Tibial artery (tissue), 4 donors: ENCODE measurements at regions not wholly inside any gene's neighbourhood (a gene's known extent, or its start where the extent isn't known, plus 50 kb on each side); places are given as distances from the start of the nearest gene placed in this dataset.

Experiments
- DNase-seq, 2 donors: peaks; one replicate each; pipeline ENCODE4 v3.0.0-alpha.2; 2019
- H3K27ac ChIP-seq, 2 donors: fragments of 200-600 bp; sonication (generic) in 1 of 2; 1 replicate in 1 of 2; 2 replicates in 1 of 2; pipeline ENCODE4 v1.5.1; 2018 to 2019; ENCODE audit warnings: mild to moderate bottlenecking in 1 of 2
- H3K27me3 ChIP-seq, 2 donors: fragments of 200-600 bp; sonication (generic) in 1 of 2; one replicate each; pipeline versions ENCODE4 v1.5.1 to v1.6.0; 2016 to 2019
- H3K36me3 ChIP-seq, 3 donors: fragments of 200-600 bp; sonication (generic) in 2 of 3; one replicate each; pipeline ENCODE4 v1.5.1; 2016 to 2019; ENCODE audit warnings: mild to moderate bottlenecking in 2 of 3
- H3K4me1 ChIP-seq, 4 donors: fragments of 200-600 bp; sonication (generic) in 2 of 4; 1 replicate in 3 of 4; 2 replicates in 1 of 4; pipeline ENCODE4 v1.5.1; 2016 to 2019
- H3K4me3 ChIP-seq, 2 donors: fragments of 200-600 bp; sonication (generic) in 1 of 2; 1 replicate in 1 of 2; 2 replicates in 1 of 2; pipeline ENCODE4 v1.5.1; 2018 to 2019; ENCODE audit warnings: mild to moderate bottlenecking in 2 of 2
- H3K9me3 ChIP-seq, 3 donors: fragments of 200-600 bp; sonication (generic) in 1 of 3; one replicate each; pipeline ENCODE4 v1.5.1; 2016 to 2019
- CTCF ChIP-seq, 2 experiments: fragments of 200-600 bp in 1 of 2; fragments of 450-650 bp in 1 of 2; IDR thresholded peaks; one replicate each; pipeline ENCODE4 v1.5.1; 2017 to 2019; ENCODE audit warnings: antibody characterized with exemption in 2 of 2, mild to moderate bottlenecking in 1 of 2, moderate library complexity in 1 of 2
- intact Hi-C: fragments of 100-400 bp; cut with DNase I; formaldehyde crosslinking; loops from one replicate; pipeline ENCODE4 v1.15.0; 2023; ENCODE audit warnings: low total_unique reads

- no peaks in the 10 kb centered on the region for H3K4me1 ChIP-seq
- no peak for DNase-seq
- no peak overlapping the region for H3K4me3 ChIP-seq
- H3K27ac ChIP-seq, result no peak overlapping the region
- peaks cover 0 to 11% (median 0%) of the 10 kb centered on the region in 3 donors for H3K9me3 ChIP-seq
- H3K36me3 ChIP-seq, result no peaks in the 10 kb centered on the region
- no peak for TF ChIP-seq CTCF (IDR thresholded peaks at IDR 0.05)
- H3K27me3 ChIP-seq, result no peaks in the 10 kb centered on the region
- intact Hi-C loops, result no loop called here
Observed at GRCh38 chr10:24054421-24054820, 154.5 kb upstream of the KIAA1217 start.

GRCh38 chr10:24080207-24080606 is 128.7 kb upstream of the KIAA1217 start:
- DNase-seq, result no peak
- no peak overlapping the region for H3K27ac ChIP-seq
- intact Hi-C loops, result no loop called here
- no peaks in the 10 kb centered on the region for H3K36me3 ChIP-seq
- no peak overlapping the region for H3K4me3 ChIP-seq
- no peaks in the 10 kb centered on the region for H3K4me1 ChIP-seq
- no peak for TF ChIP-seq CTCF (IDR thresholded peaks at IDR 0.05)
- H3K9me3 ChIP-seq, result no peaks in the 10 kb centered on the region
- no peaks in the 10 kb centered on the region for H3K27me3 ChIP-seq

GRCh38 chr10:24086296-24087086 is 122.4 kb upstream of the KIAA1217 start:
- TF ChIP-seq CTCF (IDR thresholded peaks at IDR 0.05), result no peak
- Histone ChIP-seq H3K4me3 (no peak overlapping the region), H3K27ac (no peak overlapping the region), H3K27me3 (no peaks in the 10 kb centered on the region), H3K9me3 (no peaks in the 10 kb centered on the region), H3K4me1 (no peaks in the 10 kb centered on the region), H3K36me3 (no peaks in the 10 kb centered on the region)
- no peak for DNase-seq
- intact Hi-C loops, result no loop called here

- DNase-seq, result no peak
Observed at GRCh38 chr10:24091256-24091655, 117.7 kb upstream of the KIAA1217 start.

GRCh38 chr10:24096281-24096680 is 112.7 kb upstream of the KIAA1217 start:
- Histone ChIP-seq H3K36me3 (no peaks in the 10 kb centered on the region), H3K4me3 (no peak overlapping the region), H3K9me3 (no peaks in the 10 kb centered on the region), H3K4me1 (no peaks in the 10 kb centered on the region), H3K27ac (no peak overlapping the region), H3K27me3 (no peaks in the 10 kb centered on the region)
- no peak for TF ChIP-seq CTCF (IDR thresholded peaks at IDR 0.05)
- intact Hi-C loops, result no loop called here
- DNase-seq, result no peak

More at GRCh38 chr10:24091256-24091655, 117.7 kb upstream of the KIAA1217 start:
- Histone ChIP-seq H3K27me3 (no peaks in the 10 kb centered on the region), H3K9me3 (no peaks in the 10 kb centered on the region), H3K4me1 (no peaks in the 10 kb centered on the region), H3K36me3 (no peaks in the 10 kb centered on the region), H3K27ac (no peak overlapping the region), H3K4me3 (no peak overlapping the region)
- intact Hi-C loops, result no loop called here
- no peak for TF ChIP-seq CTCF (IDR thresholded peaks at IDR 0.05)
